ENCODE measurements at regions not wholly inside any gene's neighbourhood (a gene's known extent, or its start where the extent isn't known, plus 50 kb on each side); places are given as distances from the start of the nearest gene placed in this dataset.

DNA sequence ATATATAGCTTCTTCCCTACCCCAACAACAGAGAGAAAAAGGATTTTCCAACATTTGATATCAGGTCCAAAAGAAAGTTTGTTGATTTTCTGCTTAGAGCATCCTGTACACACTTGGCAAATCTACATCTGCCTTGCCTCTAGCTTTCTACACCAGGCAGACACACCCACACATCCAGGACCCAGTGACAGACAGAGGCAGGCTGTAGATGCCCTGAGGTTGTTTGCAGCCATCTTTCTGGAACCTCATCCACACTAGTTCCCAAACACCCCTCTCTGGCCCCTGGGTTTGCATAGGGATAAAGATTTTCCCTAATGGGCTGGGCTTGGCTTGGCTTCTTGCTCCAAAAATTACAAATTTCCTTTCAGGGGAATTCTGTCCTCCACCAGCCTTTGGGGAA lies 138.2 kb upstream of the FST start:
- DNase-seq (ENCODE audit: low read depth) = no peak
- H3K4me3 ChIP-seq (ENCODE audit: low read length) = no peak overlapping the region
- TF ChIP-seq, protein P1, sequence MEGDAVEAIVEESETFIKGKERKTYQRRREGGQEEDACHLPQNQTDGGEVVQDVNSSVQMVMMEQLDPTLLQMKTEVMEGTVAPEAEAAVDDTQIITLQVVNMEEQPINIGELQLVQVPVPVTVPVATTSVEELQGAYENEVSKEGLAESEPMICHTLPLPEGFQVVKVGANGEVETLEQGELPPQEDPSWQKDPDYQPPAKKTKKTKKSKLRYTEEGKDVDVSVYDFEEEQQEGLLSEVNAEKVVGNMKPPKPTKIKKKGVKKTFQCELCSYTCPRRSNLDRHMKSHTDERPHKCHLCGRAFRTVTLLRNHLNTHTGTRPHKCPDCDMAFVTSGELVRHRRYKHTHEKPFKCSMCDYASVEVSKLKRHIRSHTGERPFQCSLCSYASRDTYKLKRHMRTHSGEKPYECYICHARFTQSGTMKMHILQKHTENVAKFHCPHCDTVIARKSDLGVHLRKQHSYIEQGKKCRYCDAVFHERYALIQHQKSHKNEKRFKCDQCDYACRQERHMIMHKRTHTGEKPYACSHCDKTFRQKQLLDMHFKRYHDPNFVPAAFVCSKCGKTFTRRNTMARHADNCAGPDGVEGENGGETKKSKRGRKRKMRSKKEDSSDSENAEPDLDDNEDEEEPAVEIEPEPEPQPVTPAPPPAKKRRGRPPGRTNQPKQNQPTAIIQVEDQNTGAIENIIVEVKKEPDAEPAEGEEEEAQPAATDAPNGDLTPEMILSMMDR (conservative IDR thresholded peaks at IDR 0.05; ENCODE audit: low read depth, low read length) = no peak

DNA sequence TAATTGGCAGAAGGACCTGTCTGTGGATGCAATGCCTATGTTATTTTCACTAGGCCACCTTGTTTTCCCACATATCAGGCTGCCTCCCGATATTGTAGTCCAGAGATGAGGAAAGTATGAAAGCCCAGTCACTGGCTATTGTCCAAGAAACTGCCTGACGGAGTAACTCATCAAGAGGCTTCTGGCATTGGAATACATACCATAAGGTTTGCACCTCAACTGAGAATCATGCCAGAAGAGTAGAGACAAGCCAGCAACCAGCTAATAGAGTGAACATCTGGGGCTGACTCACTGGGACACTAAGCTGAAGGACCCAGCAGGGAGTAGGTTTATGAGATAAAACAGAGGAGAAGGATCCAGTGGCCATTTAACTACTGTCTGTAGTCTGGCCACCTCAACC lies 137.2 kb upstream of the FST start:
- TF ChIP-seq, protein P1 (conservative IDR thresholded peaks at IDR 0.05; ENCODE audit: low read depth, low read length) = no peak
- DNase-seq (ENCODE audit: low read depth) = peak; percentile 82

DNA sequence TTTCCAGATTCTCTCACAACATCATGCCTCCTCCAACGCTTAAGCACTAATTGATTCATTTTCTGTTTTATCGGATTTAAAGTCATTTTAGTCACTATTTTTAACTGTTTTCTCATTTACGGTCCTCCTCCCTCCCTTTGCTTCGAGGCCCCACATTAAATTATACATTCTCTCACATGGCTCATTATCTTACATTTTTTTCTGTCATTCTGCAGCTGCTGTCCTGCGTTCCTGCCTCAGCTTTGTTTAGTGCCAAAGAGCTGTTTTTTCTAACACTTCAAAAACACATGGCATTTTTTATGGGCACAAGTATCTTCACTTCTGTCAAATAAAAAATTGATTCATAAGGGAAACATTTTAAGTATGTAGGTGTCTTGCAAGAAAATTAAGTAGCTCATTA lies 130.1 kb upstream of the FST start:
- DNase-seq (ENCODE audit: low read depth) = no peak

More for the DNA sequence above, 137.2 kb upstream of the FST start:
- H3K4me3 ChIP-seq (ENCODE audit: low read length) = no peak overlapping the region

DNA sequence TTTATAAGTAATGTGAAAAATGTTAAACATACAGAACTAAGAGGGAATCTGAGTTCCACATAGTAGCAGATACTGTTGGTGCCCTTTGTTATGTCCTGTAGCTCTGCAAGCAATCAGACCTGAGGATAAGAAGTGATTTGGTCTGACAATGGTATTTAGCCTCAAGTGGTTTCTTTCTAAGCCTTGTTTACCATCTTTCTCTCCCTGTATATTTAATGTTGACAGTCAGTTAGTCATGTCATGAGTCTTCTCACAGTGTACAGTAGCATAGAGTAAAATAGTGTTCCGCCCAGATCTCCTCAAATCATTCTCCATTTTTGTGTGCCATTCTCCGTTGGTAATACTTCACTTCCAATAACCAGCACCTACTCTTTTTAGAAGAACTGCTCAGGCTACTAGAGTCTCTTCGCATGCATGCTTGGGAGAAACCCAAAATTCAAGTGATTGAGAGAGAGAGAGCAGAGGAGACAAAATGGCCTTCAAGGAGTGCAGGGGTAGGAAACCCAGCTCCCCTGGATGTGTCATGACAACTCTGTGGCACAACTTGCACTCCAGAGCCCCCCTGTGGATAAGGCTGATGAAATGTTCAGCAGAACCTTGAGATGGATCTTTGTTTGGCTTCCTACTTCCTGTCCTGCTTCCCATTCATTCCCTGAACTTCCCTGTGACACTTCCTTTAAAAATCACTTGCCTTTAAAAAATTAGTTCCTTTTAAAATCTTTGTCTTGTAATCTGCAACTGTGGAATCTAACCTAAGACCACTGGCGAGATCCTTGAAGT lies 129.2 kb upstream of the FST start:
- H3K4me3 ChIP-seq (ENCODE audit: low read length) = no peak overlapping the region
- DNase-seq (ENCODE audit: low read depth) = no peak
- TF ChIP-seq, protein P1 (conservative IDR thresholded peaks at IDR 0.05; ENCODE audit: low read depth, low read length) = peak; percentile 14

More for the DNA sequence above, 130.1 kb upstream of the FST start:
- no peak overlapping the region for H3K4me3 ChIP-seq (ENCODE audit: low read length)
- TF ChIP-seq, protein P1 (conservative IDR thresholded peaks at IDR 0.05; ENCODE audit: low read depth, low read length) = no peak

DNA sequence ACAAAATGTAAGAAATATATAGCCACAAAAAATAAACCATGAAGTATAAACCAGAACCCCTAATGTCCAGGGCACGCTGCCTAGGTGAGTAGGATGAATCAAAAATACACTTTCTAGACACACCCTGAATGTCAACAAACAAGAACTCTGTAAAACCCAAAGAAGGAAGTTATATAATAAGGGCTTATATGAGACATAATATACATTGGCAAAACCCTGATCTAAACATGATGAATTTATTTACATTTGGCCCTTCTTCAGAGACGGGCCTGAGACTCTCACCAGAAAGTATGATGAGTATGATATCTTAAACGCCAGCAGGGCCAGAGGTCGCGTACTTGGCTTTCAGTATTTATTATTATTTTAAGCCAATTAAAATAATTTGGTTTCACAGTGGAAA lies 125.1 kb upstream of the FST start:
- TF ChIP-seq, protein P1 (conservative IDR thresholded peaks at IDR 0.05; ENCODE audit: low read depth, low read length) = no peak
- H3K4me3 ChIP-seq (ENCODE audit: low read length) = no peak overlapping the region
- DNase-seq (ENCODE audit: low read depth) = no peak

DNA sequence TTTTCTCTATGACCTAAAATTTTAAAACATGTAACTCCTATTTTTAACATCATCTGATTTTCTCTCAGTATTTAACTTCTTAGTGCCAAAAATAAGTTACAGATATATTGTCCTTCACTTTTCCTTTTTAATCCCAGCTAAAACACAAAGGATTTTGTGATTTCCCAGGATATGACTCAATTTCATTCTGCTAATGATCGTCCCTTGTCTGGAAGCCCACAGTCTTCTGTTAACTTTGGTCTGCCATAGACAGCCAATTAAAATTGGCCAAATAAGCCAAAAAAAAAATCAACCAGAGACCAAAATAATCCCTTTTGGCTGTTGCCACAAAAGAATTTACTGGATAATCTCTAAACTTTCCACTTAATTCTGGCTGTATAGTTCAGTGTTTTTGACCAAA lies 124.5 kb upstream of the FST start:
- H3K4me3 ChIP-seq (ENCODE audit: low read length) = no peak overlapping the region
- TF ChIP-seq, protein P1 (conservative IDR thresholded peaks at IDR 0.05; ENCODE audit: low read depth, low read length) = no peak
- no peak for DNase-seq (ENCODE audit: low read depth)

DNA sequence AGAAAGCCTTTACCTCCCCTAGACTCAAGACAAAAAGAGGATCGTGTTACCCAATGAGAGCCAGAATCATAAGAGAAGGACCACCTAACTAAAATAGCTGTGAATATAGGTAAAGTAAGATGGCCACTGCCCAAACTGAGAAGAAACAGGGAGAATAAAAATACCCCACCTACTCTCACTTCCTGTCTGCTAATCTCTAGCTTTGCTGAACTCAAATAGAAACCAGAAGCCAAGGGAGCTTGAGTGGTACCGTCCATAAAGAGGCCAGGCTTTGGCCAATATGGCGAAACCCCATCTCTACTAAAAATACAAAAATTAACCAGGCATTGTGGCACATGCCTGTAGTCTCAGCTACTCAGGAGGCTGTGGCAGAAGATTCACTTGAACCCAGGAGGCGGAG lies 123.0 kb upstream of the FST start:
- TF ChIP-seq, protein P1 (conservative IDR thresholded peaks at IDR 0.05; ENCODE audit: low read depth, low read length) = no peak
- no peak overlapping the region for H3K4me3 ChIP-seq (ENCODE audit: low read length)
- DNase-seq (ENCODE audit: low read depth) = no peak

Data from retinal pigment epithelial cell (primary cell).